Mammary epithelial cell (primary cell): ENCODE measurements at regions not wholly inside any gene's neighbourhood (a gene's known extent, or its start where the extent isn't known, plus 50 kb on each side); places are given as distances from the start of the nearest gene placed in this dataset.

Experiments used
- CTCF ChIP-seq, 2 donors: IDR thresholded peaks in 1 of 2; conservative IDR thresholded peaks in 1 of 2; 2 replicates each; pipeline ENCODE4 v1.5.1; 2011 to 2012; ENCODE audit warnings: inconsistent platforms in 2 of 2, low read length in 2 of 2, mild to moderate bottlenecking in 2 of 2, control low read depth in 1 of 2, low read depth in 1 of 2; ENCODE audit not compliant: insufficient read depth in 1 of 2; ENCODE audit errors: extremely low read depth in 1 of 2
- EZH2 ChIP-seq: IDR thresholded peaks from 2 replicates; pipeline ENCODE4 v1.6.1; 2012; ENCODE audit warnings: low read length, inconsistent platforms, borderline replicate concordance

- TF ChIP-seq EZH2 (no peak), CTCF (conservative IDR thresholded peaks at IDR 0.05 in 1 of 2, IDR thresholded peaks at IDR 0.05 in 1 of 2; ENCODE audit: extremely low read depth in 1 of 2, insufficient read depth in 1 of 2, low read depth in 1 of 2, low read length in 2 of 2) (no peak)
These were observed 70.8 kb downstream of the MRPL36 start for GRCh38 chr5:1728846-1729245.
